ENCODE measurements at regions not wholly inside any gene's neighbourhood (a gene's known extent, or its start where the extent isn't known, plus 50 kb on each side); places are given as distances from the start of the nearest gene placed in this dataset.

- TF ChIP-seq POLR2A (IDR thresholded peaks at IDR 0.05), result no peak
- TF ChIP-seq CTCF (IDR thresholded peaks at IDR 0.05), result no peak
- TF ChIP-seq POLR2AphosphoS5 (IDR thresholded peaks at IDR 0.05), result no peak
- TF ChIP-seq EP300 (IDR thresholded peaks at IDR 0.05), result no peak
Observed at GRCh38 chr1:54463259-54464030, 57.3 kb upstream of the SSBP3 start.
